Effector memory CD4-positive, alpha-beta T cell (primary cell): ENCODE measurements at regions not wholly inside any gene's neighbourhood (a gene's known extent, or its start where the extent isn't known, plus 50 kb on each side); places are given as distances from the start of the nearest gene placed in this dataset.

ENCODE experiments used
- DNase-seq, 3 donors: peaks; one replicate each; pipeline ENCODE4 v3.0.0-alpha.2; 2020
- H3K27ac ChIP-seq: 2 replicates; pipeline ENCODE4 v1.7.0; 2013; ENCODE audit warnings: mild to moderate bottlenecking, low read length, moderate library complexity; ENCODE audit not compliant: insufficient read depth, poor library complexity, severe bottlenecking
- H3K27me3 ChIP-seq: replicated peaks from 2 replicates; pipeline ENCODE4 v1.7.0; 2013; ENCODE audit warnings: mild to moderate bottlenecking, low read length; ENCODE audit not compliant: insufficient read depth, control insufficient read depth, poor library complexity, severe bottlenecking
- H3K36me3 ChIP-seq: 2 replicates; pipeline ENCODE4 v1.7.0; 2013; ENCODE audit warnings: mild to moderate bottlenecking, low read length, moderate library complexity; ENCODE audit not compliant: control insufficient read depth, insufficient read depth
- H3K4me1 ChIP-seq: 2 replicates; pipeline ENCODE4 v1.7.0; 2013; ENCODE audit warnings: low read length, mild to moderate bottlenecking; ENCODE audit not compliant: control insufficient read depth, insufficient read depth, poor library complexity, severe bottlenecking
- H3K4me3 ChIP-seq: 2 replicates; pipeline ENCODE4 v1.7.0; 2013; ENCODE audit warnings: low read length, low read depth, mild to moderate bottlenecking; ENCODE audit not compliant: insufficient read depth, poor library complexity, severe bottlenecking
- H3K9me3 ChIP-seq: 2 replicates; pipeline ENCODE4 v1.7.0; 2013; ENCODE audit warnings: mild to moderate bottlenecking, low read length, moderate library complexity; ENCODE audit not compliant: control insufficient read depth

DNA sequence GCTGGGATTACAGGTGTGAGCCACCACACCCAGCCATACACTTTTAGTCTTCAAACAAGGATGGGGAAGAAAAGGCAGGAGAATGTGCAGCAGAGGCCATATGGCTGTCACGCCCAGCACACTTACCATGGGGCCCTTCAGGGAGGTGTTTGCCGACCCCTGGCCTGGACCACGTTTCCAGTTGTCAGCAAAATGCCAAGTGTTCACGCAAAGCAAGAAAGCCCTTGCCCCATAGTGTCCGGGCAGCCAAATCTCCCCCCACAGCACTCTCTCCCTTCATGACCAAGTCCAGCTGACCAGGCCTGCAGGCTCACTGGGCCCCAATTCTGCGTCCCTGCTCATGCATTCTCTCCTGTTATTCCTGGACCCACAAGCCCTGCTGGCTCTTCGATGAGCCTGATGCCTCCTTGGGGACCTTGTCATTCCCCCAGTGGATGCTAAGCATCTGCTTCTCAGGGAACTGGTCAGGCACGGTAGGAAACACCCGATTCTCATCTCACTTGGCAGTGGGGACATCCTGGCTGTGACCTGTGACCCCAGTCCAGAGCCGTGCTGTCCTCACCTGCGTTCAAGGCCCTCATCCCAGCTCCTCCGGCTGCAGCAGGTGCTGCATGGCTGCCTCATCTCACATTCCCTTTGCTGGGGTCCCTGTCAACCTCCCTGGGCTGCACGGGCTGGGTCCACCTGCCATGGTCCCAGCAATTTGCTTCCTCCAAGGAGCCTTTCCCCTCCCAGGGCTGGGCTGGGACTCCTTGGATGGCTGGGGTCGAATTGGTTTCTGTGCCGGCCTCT, 96.4 kb downstream of the CTTN start:
- no peaks in the 10 kb centered on the region for H3K9me3 ChIP-seq
- H3K36me3 ChIP-seq, result no peaks in the 10 kb centered on the region
- H3K27ac ChIP-seq, result no peak overlapping the region
- no peaks in the 10 kb centered on the region for H3K4me1 ChIP-seq
- DNase-seq, result no peak
- H3K27me3 ChIP-seq, result no peaks in the 10 kb centered on the region
- H3K4me3 ChIP-seq, result no peak overlapping the region

DNA sequence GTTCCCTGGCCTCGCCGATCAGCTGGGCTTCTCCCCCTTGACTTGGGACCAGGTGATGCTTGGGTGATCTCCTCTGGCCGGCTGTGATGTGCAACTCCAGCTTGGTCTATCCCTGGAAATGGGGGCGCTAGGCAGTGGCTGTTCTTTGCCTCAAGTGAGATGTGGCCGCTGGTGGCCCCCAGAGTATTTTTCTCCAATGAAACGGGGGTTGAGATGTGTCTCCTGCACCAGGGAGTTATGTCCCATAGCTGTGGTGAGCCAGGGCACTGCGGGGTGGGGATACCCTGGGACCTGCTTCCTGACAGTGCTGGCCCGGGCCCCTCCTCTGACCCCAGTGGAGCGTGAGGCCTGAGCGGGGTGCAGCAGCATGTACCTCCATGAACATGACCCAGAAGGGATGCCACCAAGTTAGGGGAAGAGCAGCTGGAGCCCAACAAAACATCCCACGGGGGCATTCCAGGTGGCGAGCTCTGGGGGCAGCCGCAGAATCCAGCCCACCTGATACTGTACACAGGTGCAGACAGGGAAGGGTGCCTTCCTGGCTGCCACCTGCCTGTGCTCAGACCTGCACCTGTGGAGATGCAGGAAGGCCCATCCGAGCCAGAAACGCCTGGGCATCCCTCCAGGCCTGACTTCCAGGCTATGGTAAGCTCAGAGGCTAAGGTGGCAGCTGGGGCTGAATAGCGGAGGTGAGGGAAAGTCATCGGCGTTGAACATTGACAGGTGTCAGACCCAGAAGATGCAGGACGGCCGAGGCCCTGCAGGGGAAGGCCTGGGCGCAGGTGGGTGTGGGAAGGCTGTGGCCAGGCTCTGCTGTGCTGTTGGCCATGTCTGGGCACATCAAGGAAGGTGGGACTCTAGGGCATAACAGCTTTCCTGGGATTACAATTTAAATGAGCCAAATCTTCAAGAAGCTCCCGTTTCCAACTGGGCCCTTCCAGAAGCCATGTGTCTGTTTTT, 97.3 kb downstream of the CTTN start:
- Histone ChIP-seq H3K27me3 (no peaks in the 10 kb centered on the region), H3K36me3 (no peaks in the 10 kb centered on the region), H3K9me3 (no peaks in the 10 kb centered on the region), H3K4me1 (no peaks in the 10 kb centered on the region), H3K4me3 (no peak overlapping the region), H3K27ac (no peak overlapping the region)
- no peak for DNase-seq

DNA sequence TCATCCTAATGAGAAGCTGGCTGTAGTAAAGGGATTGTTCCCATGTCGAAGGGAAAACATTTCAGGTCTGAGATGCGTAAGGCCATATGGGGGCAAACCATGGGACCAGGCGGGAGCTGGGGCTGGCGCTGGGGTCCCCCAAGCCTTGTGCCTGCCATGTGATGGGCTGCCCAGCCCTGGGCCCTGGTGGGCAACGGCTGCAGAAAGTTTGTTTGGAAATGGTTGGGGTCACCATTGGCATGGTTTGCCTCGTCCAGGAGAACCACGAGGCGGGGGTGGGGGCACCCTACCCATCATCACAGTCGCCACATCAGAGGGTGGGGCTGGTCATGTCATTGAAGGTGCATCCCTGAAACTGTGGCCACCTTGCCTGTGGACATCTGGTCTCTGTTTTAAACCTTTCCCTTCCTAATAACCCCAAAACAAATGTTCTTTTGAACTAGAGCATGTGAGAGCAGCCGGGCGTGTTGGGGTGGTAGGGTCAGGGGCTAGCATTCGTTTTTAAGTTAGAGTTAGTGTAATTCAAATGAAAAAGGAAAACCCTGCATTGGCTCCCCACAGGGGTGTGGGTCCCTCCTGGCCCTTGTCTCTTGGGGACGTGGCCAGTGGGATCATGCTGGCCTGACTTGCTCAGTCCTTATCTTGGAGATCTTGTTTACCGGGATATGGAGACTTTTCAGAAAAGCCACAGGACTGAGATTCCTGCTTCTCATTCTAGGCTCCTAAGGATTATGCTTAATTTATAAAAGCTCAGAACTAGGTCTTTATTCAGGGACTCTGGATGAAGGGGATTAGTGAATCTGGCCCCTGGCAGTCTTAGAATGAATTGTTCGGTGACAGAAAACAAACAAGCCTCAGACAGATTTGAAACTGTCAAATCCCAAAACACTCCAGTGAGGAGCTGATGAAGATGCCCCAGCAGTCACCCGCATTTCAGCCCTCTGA, 98.5 kb downstream of the CTTN start:
- H3K36me3 ChIP-seq, result no peaks in the 10 kb centered on the region
- DNase-seq, result no peak
- no peaks in the 10 kb centered on the region for H3K4me1 ChIP-seq
- H3K27me3 ChIP-seq, result no peaks in the 10 kb centered on the region
- no peak overlapping the region for H3K27ac ChIP-seq
- no peaks in the 10 kb centered on the region for H3K9me3 ChIP-seq
- no peak overlapping the region for H3K4me3 ChIP-seq

DNA sequence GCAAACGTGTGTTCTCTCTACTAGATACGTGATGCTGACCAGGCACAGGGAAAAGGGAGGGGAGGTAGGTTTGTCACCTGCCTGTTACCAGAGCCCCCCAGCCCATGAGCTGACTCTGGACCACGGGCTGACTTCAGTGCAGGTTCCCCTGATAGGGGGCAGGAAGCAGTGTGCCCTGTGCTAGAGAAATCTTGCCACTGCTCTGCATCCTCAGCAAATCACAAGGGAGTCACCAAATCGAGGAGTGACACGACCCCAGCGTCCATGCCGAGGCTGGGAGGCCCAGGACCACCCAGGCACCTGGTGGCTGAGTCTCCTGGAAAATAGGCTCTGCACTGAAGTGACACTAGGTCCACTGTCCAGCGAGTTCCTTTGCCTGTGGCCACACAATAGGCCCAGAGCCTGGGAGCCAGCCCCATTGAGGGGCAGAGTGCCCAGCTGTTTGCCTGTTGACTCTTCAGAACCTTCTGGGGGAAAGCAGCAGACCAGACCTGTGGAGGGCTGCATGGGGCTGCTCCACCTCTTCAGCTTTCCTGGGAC, 99.3 kb downstream of the CTTN start:
- Histone ChIP-seq H3K9me3 (no peaks in the 10 kb centered on the region), H3K36me3 (no peaks in the 10 kb centered on the region), H3K4me3 (no peak overlapping the region), H3K27ac (no peak overlapping the region), H3K27me3 (no peaks in the 10 kb centered on the region), H3K4me1 (no peaks in the 10 kb centered on the region)
- no peak for DNase-seq

DNA sequence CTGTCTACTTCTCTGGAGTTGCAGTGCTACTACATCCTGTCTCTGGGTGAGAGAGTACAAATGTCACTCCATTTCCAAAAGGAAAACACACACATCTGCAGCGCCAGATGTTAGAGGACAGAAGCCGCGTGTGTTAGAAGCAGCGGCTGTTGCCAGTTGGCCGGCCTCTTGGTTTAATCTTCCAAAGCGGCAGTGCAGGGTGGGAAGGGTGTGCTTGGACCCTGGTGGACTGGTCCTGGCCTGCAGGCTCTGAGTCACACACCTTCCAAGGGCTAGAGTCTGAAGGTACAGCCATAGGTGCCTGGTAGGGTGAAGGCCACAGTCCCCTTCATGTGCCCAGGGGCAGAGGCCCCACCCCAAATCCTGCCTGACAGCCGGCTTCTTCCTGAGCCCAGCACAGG, 99.8 kb downstream of the CTTN start:
- Histone ChIP-seq H3K4me3 (no peak overlapping the region), H3K27me3 (no peaks in the 10 kb centered on the region), H3K4me1 (no peaks in the 10 kb centered on the region), H3K9me3 (no peaks in the 10 kb centered on the region), H3K36me3 (no peaks in the 10 kb centered on the region), H3K27ac (no peak overlapping the region)
- no peak for DNase-seq

DNA sequence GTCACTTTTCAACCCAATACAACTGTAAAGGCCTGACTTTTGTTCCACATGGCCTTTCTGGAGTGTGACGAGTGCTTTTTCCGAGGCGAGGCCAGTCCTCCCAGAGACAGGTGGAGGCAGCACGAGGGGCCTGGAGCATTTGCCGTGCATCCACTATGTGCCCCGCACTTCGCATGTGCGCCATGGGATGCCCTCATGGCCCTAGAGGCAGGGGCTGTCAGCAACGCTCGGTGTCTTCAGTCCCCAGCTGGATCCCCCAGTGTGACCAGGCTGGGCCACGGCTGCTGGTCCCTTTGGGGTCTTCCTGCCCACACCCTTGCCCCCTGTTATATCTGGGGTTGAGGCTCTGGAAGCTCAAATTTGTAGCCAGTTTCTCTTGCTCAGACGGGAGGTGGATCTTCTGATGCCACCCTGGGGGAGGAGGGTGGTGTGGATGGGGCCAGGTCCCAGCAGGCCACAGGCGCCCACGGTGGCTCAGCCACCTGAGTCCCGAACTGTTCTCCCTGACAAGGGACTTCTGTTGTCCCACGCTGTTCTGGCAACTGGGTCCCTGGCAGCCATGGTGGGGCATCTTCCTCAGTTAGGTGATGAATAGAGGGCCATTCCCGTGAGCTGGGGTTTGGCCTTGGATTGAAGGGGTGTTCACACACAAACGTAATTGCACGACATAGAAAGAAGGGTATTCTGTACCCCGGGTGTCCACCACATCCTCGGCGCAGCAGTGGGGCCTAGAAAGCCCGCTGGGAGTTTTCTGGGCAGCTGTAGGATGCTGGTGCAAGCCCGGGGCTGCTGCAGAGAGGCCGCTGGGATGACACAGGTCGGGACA, 100.9 kb downstream of the CTTN start:
- Histone ChIP-seq H3K27me3 (no peaks in the 10 kb centered on the region), H3K4me3 (no peak overlapping the region), H3K36me3 (no peaks in the 10 kb centered on the region), H3K27ac (no peak overlapping the region), H3K9me3 (no peaks in the 10 kb centered on the region), H3K4me1 (no peaks in the 10 kb centered on the region)
- no peak for DNase-seq

DNA sequence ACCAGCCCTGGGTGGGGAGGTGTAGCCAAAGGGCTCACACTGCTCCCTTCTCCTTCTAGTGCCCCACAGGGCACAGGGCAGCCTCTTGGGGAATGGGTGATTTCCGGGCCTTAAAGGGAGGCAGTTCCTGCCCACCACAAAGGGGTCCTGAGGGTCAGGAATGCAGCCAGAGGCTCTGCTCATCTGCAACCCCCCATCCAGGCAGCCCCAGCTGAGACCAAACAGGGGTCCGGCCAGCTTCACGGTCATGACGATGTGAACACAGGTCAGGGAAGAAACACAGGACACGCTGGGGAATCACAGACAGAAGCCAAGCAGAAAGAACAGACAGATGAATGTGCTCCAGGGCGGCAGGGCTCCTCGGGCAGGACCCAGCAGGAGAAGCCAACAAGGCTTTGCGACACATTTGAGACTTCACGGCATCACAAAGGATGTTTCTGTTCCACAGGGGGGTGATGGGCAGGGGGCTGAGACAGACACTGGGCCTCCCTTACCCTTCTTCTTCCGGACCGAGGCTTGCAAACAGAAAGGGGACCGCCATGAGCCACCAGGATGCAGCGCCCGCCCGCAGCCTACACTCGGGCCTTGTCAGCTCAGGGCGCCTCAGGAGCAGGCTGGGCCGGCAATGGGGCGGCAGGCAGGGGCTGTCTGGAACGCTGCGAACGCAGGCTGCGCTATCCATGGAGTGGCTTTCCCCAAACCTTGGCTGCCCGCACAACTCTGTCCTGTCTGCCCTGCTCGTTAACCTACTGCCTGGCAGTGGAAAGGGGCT, 101.9 kb downstream of the CTTN start:
- H3K36me3 ChIP-seq, result no peaks in the 10 kb centered on the region
- H3K27me3 ChIP-seq, result no peaks in the 10 kb centered on the region
- H3K27ac ChIP-seq, result no peak overlapping the region
- H3K9me3 ChIP-seq, result no peaks in the 10 kb centered on the region
- no peak for DNase-seq
- H3K4me1 ChIP-seq, result no peaks in the 10 kb centered on the region
- H3K4me3 ChIP-seq, result no peak overlapping the region

DNA sequence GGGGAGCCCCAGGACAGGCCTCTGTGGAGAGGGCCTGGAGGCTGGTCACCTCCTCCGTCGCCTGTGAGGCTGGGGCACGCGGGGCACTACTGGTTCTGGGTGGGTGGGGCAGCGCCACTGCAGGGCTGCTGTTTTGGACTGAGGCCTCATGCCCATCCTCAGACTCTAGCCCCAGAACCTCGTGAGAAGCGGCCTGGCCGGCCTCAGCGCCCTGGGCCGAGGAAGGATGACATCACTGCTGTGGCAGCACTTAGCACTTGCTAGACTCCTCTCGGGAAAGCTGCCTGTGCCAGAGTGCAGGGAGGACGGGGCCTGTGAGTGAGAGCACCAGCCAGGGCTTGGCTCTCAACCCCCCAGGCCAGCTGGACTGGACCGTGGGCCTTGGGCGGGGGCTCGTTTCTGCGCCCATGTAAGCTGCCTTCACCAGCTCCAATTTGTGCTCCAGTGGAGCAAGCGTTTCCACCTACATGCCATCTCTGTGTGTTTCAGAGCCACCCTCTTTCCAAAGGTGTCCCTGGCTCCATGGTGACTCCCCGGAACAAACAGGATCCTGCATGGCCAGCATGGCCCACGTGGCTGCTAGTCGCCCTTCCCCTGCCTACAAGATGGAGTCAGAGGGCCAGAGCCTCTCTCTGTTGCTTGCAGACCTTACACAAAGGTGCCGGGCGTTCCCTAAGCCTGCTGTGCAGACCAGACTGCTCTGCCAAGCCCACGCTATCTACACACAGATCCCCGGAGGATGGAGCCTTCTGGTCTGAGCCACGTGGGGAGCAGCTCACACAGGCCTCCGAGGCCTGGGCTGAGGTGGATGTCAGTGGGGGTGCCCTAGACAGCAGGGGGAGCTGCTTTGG, 102.9 kb downstream of the CTTN start:
- Histone ChIP-seq H3K27ac (no peak overlapping the region), H3K9me3 (no peaks in the 10 kb centered on the region), H3K36me3 (no peaks in the 10 kb centered on the region), H3K27me3 (no peaks in the 10 kb centered on the region), H3K4me1 (no peaks in the 10 kb centered on the region), H3K4me3 (no peak overlapping the region)
- DNase-seq, result no peak
